Keratinocyte (primary cell): ENCODE measurements at regions not wholly inside any gene's neighbourhood (a gene's known extent, or its start where the extent isn't known, plus 50 kb on each side); places are given as distances from the start of the nearest gene placed in this dataset.

Experiments used
- DNase-seq: peaks from one replicate; pipeline ENCODE4 v3.0.0-alpha.2; 2011; ENCODE audit warnings: low read depth, missing footprints, low spot score
- FAIRE-seq: peaks from 2 replicates; lab custom pipeline; 2011; peaks lifted over from hg19 to GRCh38; lab: Jason Lieb, UNC
- H2AFZ ChIP-seq: 2 replicates; pipeline ENCODE4 v1.6.0; 2012; ENCODE audit warnings: low read length, control low read depth, inconsistent platforms; ENCODE audit not compliant: control insufficient read depth
- H3K27ac ChIP-seq: 2 replicates; pipeline ENCODE4 v1.5.1; 2011; ENCODE audit warnings: low read length; ENCODE audit not compliant: control insufficient read depth, insufficient read depth
- H3K27me3 ChIP-seq: 3 replicates; pipeline ENCODE4 v1.6.0; 2011; ENCODE audit warnings: low read length; ENCODE audit not compliant: control insufficient read depth, insufficient read depth; ENCODE audit errors: extremely low read depth
- H3K36me3 ChIP-seq, 2 experiments: 2 replicates in 1 of 2; 3 replicates in 1 of 2; pipeline ENCODE4 v1.5.1; 2011; ENCODE audit warnings: low read length in 2 of 2, mild to moderate bottlenecking in 1 of 2; ENCODE audit not compliant: control insufficient read depth in 2 of 2, insufficient read depth in 2 of 2; ENCODE audit errors: extremely low read depth in 1 of 2
- H3K4me1 ChIP-seq: 3 replicates; pipeline ENCODE4 v1.5.1; 2011; ENCODE audit warnings: low read length; ENCODE audit not compliant: control insufficient read depth, insufficient read depth; ENCODE audit errors: extremely low read depth
- H3K4me2 ChIP-seq: 3 replicates; pipeline ENCODE4 v1.6.0; 2011; ENCODE audit warnings: low read depth, low read length; ENCODE audit not compliant: control insufficient read depth, insufficient read depth; ENCODE audit errors: extremely low read depth
- H3K4me3 ChIP-seq, 3 experiments: fragments of 200-600 bp in 1 of 3; sonication (generic) in 1 of 3; 2 replicates in 2 of 3; 3 replicates in 1 of 3; pipeline ENCODE4 v1.5.1; 2011 to 2016; ENCODE audit warnings: low read length in 3 of 3, mild to moderate bottlenecking in 3 of 3, control low read depth in 2 of 3, inconsistent platforms in 1 of 3, low read depth in 1 of 3, mixed read lengths in 1 of 3, mixed run types in 1 of 3, moderate library complexity in 1 of 3; ENCODE audit not compliant: control insufficient read depth in 2 of 3, insufficient read depth in 2 of 3; ENCODE audit errors: extremely low read depth in 1 of 3
- H3K79me2 ChIP-seq: 2 replicates; pipeline ENCODE4 v1.6.0; 2012; ENCODE audit warnings: low read length; ENCODE audit not compliant: control insufficient read depth, insufficient read depth
- H3K9ac ChIP-seq: 3 replicates; pipeline ENCODE4 v1.6.0; 2011; ENCODE audit warnings: low read length; ENCODE audit not compliant: control insufficient read depth, insufficient read depth; ENCODE audit errors: extremely low read depth
- H3K9me1 ChIP-seq: 3 replicates; pipeline ENCODE4 v1.6.0; 2011; ENCODE audit warnings: low read length; ENCODE audit not compliant: control insufficient read depth, insufficient read depth; ENCODE audit errors: extremely low read depth
- H3K9me3 ChIP-seq: 2 replicates; pipeline ENCODE4 v1.5.1; 2012; ENCODE audit warnings: low read depth, low read length; ENCODE audit not compliant: control insufficient read depth
- H4K20me1 ChIP-seq: 3 replicates; pipeline ENCODE4 v1.6.0; 2011; ENCODE audit warnings: low read length; ENCODE audit not compliant: control insufficient read depth, insufficient read depth; ENCODE audit errors: extremely low read depth
- EZH2 ChIP-seq: IDR thresholded peaks from one replicate; pipeline ENCODE4 v1.6.1; 2012; ENCODE audit warnings: inconsistent platforms, mild to moderate bottlenecking, low read length, moderate library complexity
- dilution Hi-C: fragments of 300-500 bp; cut with MboI; formaldehyde crosslinking; loops from one replicate; pipeline ENCODE4 v1.7.0; 2020; ENCODE audit warnings: low sequenced_read_pairs; ENCODE audit not compliant: extremely low pct_ligation_motif_present
- TF ChIP-seq, protein P1 (sequence below), 3 experiments: IDR thresholded peaks in 1 of 3; conservative IDR thresholded peaks in 1 of 3; optimal IDR thresholded peaks in 1 of 3; 2 replicates in 2 of 3; 3 replicates in 1 of 3; pipeline versions ENCODE3 to v1.5.1; 2011; ENCODE audit warnings: low read length in 3 of 3, mild to moderate bottlenecking in 3 of 3, moderate library complexity in 2 of 3, control low read depth in 1 of 3, inconsistent platforms in 1 of 3; ENCODE audit not compliant: insufficient read depth in 2 of 3; ENCODE audit errors: extremely low read depth in 1 of 3

GRCh38 chr10:78968300-78968942, 100.3 kb upstream of the ZMIZ1 start:
- FAIRE-seq (no peak), DNase-seq (no peak)
- Histone ChIP-seq H2AFZ (no peak overlapping the region), H3K79me2 (no peaks in the 10 kb centered on the region), H3K4me3 (no peak overlapping the region), H3K9ac (no peak overlapping the region), H3K27me3 (no peaks in the 10 kb centered on the region), H4K20me1 (no peaks in the 10 kb centered on the region), H3K9me1 (no peaks in the 10 kb centered on the region), H3K4me2 (no peak overlapping the region), H3K27ac (no peak overlapping the region), H3K9me3 (no peaks in the 10 kb centered on the region), H3K4me1 (peaks cover 30% of the 10 kb centered on the region), H3K36me3 (no peaks in the 10 kb centered on the region)
- TF ChIP-seq, protein P1, sequence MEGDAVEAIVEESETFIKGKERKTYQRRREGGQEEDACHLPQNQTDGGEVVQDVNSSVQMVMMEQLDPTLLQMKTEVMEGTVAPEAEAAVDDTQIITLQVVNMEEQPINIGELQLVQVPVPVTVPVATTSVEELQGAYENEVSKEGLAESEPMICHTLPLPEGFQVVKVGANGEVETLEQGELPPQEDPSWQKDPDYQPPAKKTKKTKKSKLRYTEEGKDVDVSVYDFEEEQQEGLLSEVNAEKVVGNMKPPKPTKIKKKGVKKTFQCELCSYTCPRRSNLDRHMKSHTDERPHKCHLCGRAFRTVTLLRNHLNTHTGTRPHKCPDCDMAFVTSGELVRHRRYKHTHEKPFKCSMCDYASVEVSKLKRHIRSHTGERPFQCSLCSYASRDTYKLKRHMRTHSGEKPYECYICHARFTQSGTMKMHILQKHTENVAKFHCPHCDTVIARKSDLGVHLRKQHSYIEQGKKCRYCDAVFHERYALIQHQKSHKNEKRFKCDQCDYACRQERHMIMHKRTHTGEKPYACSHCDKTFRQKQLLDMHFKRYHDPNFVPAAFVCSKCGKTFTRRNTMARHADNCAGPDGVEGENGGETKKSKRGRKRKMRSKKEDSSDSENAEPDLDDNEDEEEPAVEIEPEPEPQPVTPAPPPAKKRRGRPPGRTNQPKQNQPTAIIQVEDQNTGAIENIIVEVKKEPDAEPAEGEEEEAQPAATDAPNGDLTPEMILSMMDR (optimal IDR thresholded peaks at IDR 0.05 in 1 of 3, IDR thresholded peaks at IDR 0.05 in 1 of 3, conservative IDR thresholded peaks at IDR 0.05 in 1 of 3; ENCODE audit: extremely low read depth in 1 of 3, insufficient read depth in 2 of 3, low read length in 3 of 3), result no peak
- TF ChIP-seq EZH2, result no peak
- dilution Hi-C loops, result no loop called here

DNA sequence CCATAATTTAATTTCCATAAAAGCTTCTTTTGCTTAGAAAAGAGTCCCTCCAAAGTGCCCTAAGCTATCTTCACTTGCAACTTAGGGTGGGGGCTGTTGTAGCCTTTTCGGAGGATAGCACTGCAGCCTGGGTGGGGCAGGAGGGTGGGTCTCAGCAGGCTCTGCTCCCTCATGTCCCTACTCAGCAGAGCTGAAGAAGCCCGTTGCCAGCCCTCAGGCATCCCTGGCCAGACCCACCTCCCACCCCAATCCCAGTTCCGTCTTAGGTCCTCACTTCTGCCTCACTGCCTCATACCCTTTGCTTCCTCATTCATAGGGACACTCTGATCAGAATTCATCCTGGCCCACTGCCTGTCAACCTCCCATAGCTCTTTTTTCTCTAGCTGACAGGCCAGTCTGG, 99.8 kb upstream of the ZMIZ1 start:
- H3K79me2 ChIP-seq, result no peaks in the 10 kb centered on the region
- TF ChIP-seq, protein P1 (optimal IDR thresholded peaks at IDR 0.05 in 1 of 3, IDR thresholded peaks at IDR 0.05 in 1 of 3, conservative IDR thresholded peaks at IDR 0.05 in 1 of 3; ENCODE audit: extremely low read depth in 1 of 3, insufficient read depth in 2 of 3, low read length in 3 of 3), result no peak
- TF ChIP-seq EZH2, result no peak
- no peaks in the 10 kb centered on the region for H3K9me3 ChIP-seq
- H2AFZ ChIP-seq, result no peak overlapping the region
- H3K9me1 ChIP-seq, result no peaks in the 10 kb centered on the region
- no peaks in the 10 kb centered on the region for H3K36me3 ChIP-seq
- H3K4me2 ChIP-seq, result no peak overlapping the region
- H3K4me1 ChIP-seq, result peaks cover 26% of the 10 kb centered on the region
- H3K4me3 ChIP-seq, result no peak overlapping the region
- no peaks in the 10 kb centered on the region for H3K27me3 ChIP-seq
- no peak overlapping the region for H3K9ac ChIP-seq
- dilution Hi-C loops, result no loop called here
- no peak for DNase-seq
- no peak for FAIRE-seq
- no peaks in the 10 kb centered on the region for H4K20me1 ChIP-seq
- H3K27ac ChIP-seq, result no peak overlapping the region
